ENCODE measurements at regions not wholly inside any gene's neighbourhood (a gene's known extent, or its start where the extent isn't known, plus 50 kb on each side); places are given as distances from the start of the nearest gene placed in this dataset.

GRCh38 chr21:33969581-33969980 lies 54.0 kb upstream of the ATP5PO start (continued):
- TF ChIP-seq IKZF1 (conservative IDR thresholded peaks at IDR 0.05) = no peak
- no peak for TF ChIP-seq POU2F2 (IDR thresholded peaks at IDR 0.05; ENCODE audit: borderline replicate concordance, low read depth, low read length)
- TF ChIP-seq REST (IDR thresholded peaks at IDR 0.05; ENCODE audit: low read depth, low read length) = no peak
- TF ChIP-seq NRF1 (conservative IDR thresholded peaks at IDR 0.05; ENCODE audit: low read depth, low read length) = no peak
- no peak for TF ChIP-seq RUNX3 (IDR thresholded peaks at IDR 0.05; ENCODE audit: low read length)
- TF ChIP-seq BRCA1 (IDR thresholded peaks at IDR 0.05; ENCODE audit: low read depth, low read length) = no peak

GRCh38 chr21:33968995-33969348 lies 53.4 kb upstream of the ATP5PO start:
- POLR2A ChIA-PET = interaction anchor here (1.3 to 2.2 kb wide), 3 partner anchors 17 to 32 kb away, joined by 3 to 13 read pairs (median 5); no protein-coding TSS in a partner anchor
- no peak for ATAC-seq
- WGBS (ENCODE audit: insufficient coverage, insufficient replicate concordance, low lambda C conversion rate, missing lambda C conversion rate) = 84% methylated on average over 4 of the region's 4 CpGs
- no peak for DNase-seq (ENCODE audit: low read depth, low spot score)
- SMC1A ChIA-PET (ENCODE audit: uncharacterized antibody, unreplicated experiment) = interaction anchor here (1.1 to 16.4 kb wide), 9 partner anchors 15 to 379 kb away, joined by 3 to 290 read pairs (median 6); partner anchors contain the start of genes MRPS6 and SLC5A3
- FAIRE-seq = no peak
- H3K9me3 ChIP-seq (replicated peaks; ENCODE audit: control insufficient read depth, insufficient read depth, low read length) = no peaks in the 10 kb centered on the region; the same call in 2 of the 3 replicates
- in situ Hi-C loops (cut with MboI) (no loop called here), intact Hi-C loops (cut with micrococcal nuclease; ENCODE audit: unreplicated experiment) (no loop called here)
- H3K4me1 ChIP-seq (ENCODE audit: control insufficient read depth, insufficient read depth, low read length) = no peaks in the 10 kb centered on the region
- H3K36me3 ChIP-seq (ENCODE audit: control insufficient read depth in 2 of 2, insufficient read depth in 2 of 2, low read length in 1 of 2) = no peaks in the 10 kb centered on the region
- no peaks in the 10 kb centered on the region for H3K79me2 ChIP-seq (ENCODE audit: control insufficient read depth, insufficient read depth, low read length)
- H3K9ac ChIP-seq (ENCODE audit: control insufficient read depth, insufficient read depth, low read length) = no peak overlapping the region
- H2AFZ ChIP-seq (ENCODE audit: control insufficient read depth, low read depth, low read length) = no peak overlapping the region
- no TSS peak for BruUV-seq (replicated peaks)
- no peak overlapping the region for H3K27ac ChIP-seq (ENCODE audit: control insufficient read depth, insufficient read depth)
- no peak overlapping the region for H3K4me3 ChIP-seq
- TF ChIP-seq NR2F1 (conservative IDR thresholded peaks at IDR 0.05) = no peak
- TF ChIP-seq POLR2AphosphoS5 (IDR thresholded peaks at IDR 0.05; ENCODE audit: low read length) = no peak
- TF ChIP-seq ZBTB4 (CRISPR knock-in tag; IDR thresholded peaks at IDR 0.05) = no peak
- TF ChIP-seq IRF5 (IDR thresholded peaks at IDR 0.05; ENCODE audit: borderline replicate concordance) = no peak
- no peak for TF ChIP-seq MXI1 (IDR thresholded peaks at IDR 0.05; ENCODE audit: low read depth, low read length)
- TF ChIP-seq CEBPB (IDR thresholded peaks at IDR 0.05; ENCODE audit: borderline replicate concordance in 1 of 2, low read depth in 2 of 2, low read length in 2 of 2) = no peak
- TF ChIP-seq YY1 (IDR thresholded peaks at IDR 0.05; ENCODE audit: low read depth, low read length) = no peak
- TF ChIP-seq TBL1XR1 (IDR thresholded peaks at IDR 0.05; ENCODE audit: low read depth, low read length) = no peak
- no peak for TF ChIP-seq MAX (IDR thresholded peaks at IDR 0.05; ENCODE audit: low read depth, low read length)
- TF ChIP-seq POLR2AphosphoS2 (IDR thresholded peaks at IDR 0.05; ENCODE audit: low read depth, low read length) = no peak
- H4K20me1 ChIP-seq (ENCODE audit: control insufficient read depth, insufficient read depth) = no peaks in the 10 kb centered on the region
- CTCF ChIA-PET = interaction anchor here (1.4 to 3.8 kb wide), 2 partner anchors 12 to 45 kb away, joined by 3 to 21 read pairs; no protein-coding TSS in a partner anchor
- RAD21 ChIA-PET (ENCODE audit: unreplicated experiment) = interaction anchor here (1.5 to 14.7 kb wide), 4 partner anchors 8 to 44 kb away, joined by 5 to 182 read pairs (median 11); no protein-coding TSS in a partner anchor
- no peaks in the 10 kb centered on the region for H3K27me3 ChIP-seq (replicated peaks in 1 of 2; ENCODE audit: control insufficient read depth in 2 of 2, insufficient read depth in 2 of 2, low read length in 1 of 2)
- H3K4me2 ChIP-seq (ENCODE audit: control insufficient read depth, insufficient read depth) = no peak overlapping the region

All from GM12878 (cell line).